B cell (primary cell): ENCODE measurements at regions not wholly inside any gene's neighbourhood (a gene's known extent, or its start where the extent isn't known, plus 50 kb on each side); places are given as distances from the start of the nearest gene placed in this dataset.

Source experiments
- ATAC-seq: fragments of 200-7000 bp; cut with Tn5 transposase; one replicate; pipeline ENCODE4 v1.10.0; 2021; ENCODE audit warnings: low read depth, mild to moderate bottlenecking, moderate number of reproducible peaks, moderate library complexity
- CTCF ChIA-PET: fragments of 350-600 bp; sonication (Branson Sonifier 250); formaldehyde crosslinking; loops from one replicate; lab custom pipeline; 2021; ENCODE audit warnings: antibody characterized with exemption, inconsistent platforms; lab: Charles Lee
- POLR2A ChIA-PET: fragments of 350-600 bp; sonication (Branson Sonifier 250); formaldehyde crosslinking; loops from one replicate; lab custom pipeline; 2021; ENCODE audit warnings: antibody characterized with exemption; lab: Charles Lee
- DNase-seq: peaks from one replicate; pipeline ENCODE4 v3.0.0; 2013
- H2AFZ ChIP-seq: 2 replicates; pipeline ENCODE4 v1.6.1; 2012; ENCODE audit warnings: mild to moderate bottlenecking, low read depth, low read length; ENCODE audit not compliant: insufficient read depth, poor library complexity, severe bottlenecking
- H3K27ac ChIP-seq, 2 donors: 1 replicate in 1 of 2; 2 replicates in 1 of 2; pipeline ENCODE4 v1.5.1; 2012 to 2013; ENCODE audit warnings: low read length in 2 of 2, mild to moderate bottlenecking in 2 of 2, moderate library complexity in 1 of 2
- H3K27me3 ChIP-seq, 4 experiments: fragments of 200-600 bp in 1 of 4; sonication (generic) in 1 of 4; replicated peaks in 1 of 4; 1 replicate in 2 of 4; 2 replicates in 2 of 4; pipeline versions ENCODE4 v1.6.1 to v1.7.0; 2013 to 2016; ENCODE audit warnings: low read length in 3 of 4, mild to moderate bottlenecking in 2 of 4, mixed read lengths in 1 of 4, moderate library complexity in 1 of 4; ENCODE audit not compliant: insufficient read depth in 4 of 4, control insufficient read depth in 3 of 4; ENCODE audit errors: control extremely low read depth in 1 of 4
- H3K36me3 ChIP-seq, 2 experiments: replicated peaks in 1 of 2; 1 replicate in 1 of 2; 2 replicates in 1 of 2; pipeline versions ENCODE4 v1.6.1 to v1.7.1; 2013; ENCODE audit warnings: low read length in 1 of 2; ENCODE audit not compliant: insufficient read depth in 2 of 2, control insufficient read depth in 1 of 2; ENCODE audit errors: control extremely low read depth in 1 of 2, extremely low read depth in 1 of 2
- H3K4me1 ChIP-seq, 2 donors: fragments of 200-600 bp in 1 of 2; sonication (generic) in 1 of 2; 1 replicate in 1 of 2; 2 replicates in 1 of 2; pipeline versions ENCODE4 v1.5.1 to v1.6.1; 2013 to 2017; ENCODE audit warnings: low read length in 2 of 2; ENCODE audit not compliant: control insufficient read depth in 2 of 2, insufficient read depth in 2 of 2
- H3K4me2 ChIP-seq: replicated peaks from 2 replicates; pipeline ENCODE3; 2012; ENCODE audit warnings: mild to moderate bottlenecking, low read depth, low read length; ENCODE audit not compliant: poor library complexity, severe bottlenecking
- H3K4me3 ChIP-seq, 5 experiments: fragments of 200-600 bp in 1 of 5; sonication (generic) in 1 of 5; 1 replicate in 3 of 5; 2 replicates in 2 of 5; pipeline versions ENCODE4 v1.5.1 to v1.7.0; 2011 to 2016; ENCODE audit warnings: low read length in 4 of 5, mild to moderate bottlenecking in 4 of 5, low read depth in 2 of 5, control low read depth in 1 of 5, moderate library complexity in 1 of 5; ENCODE audit not compliant: insufficient read depth in 1 of 5; ENCODE audit errors: control extremely low read depth in 1 of 5, extremely low read depth in 1 of 5
- H3K79me2 ChIP-seq: fragments of 200-600 bp; sonication (generic); one replicate; pipeline ENCODE4 v1.6.0; 2016; ENCODE audit warnings: low read length; ENCODE audit not compliant: control insufficient read depth, insufficient read depth
- H3K9ac ChIP-seq: fragments of 200-600 bp; sonication (generic); 2 replicates; pipeline ENCODE4 v1.6.1; 2017; ENCODE audit warnings: mild to moderate bottlenecking, low read length, moderate library complexity
- H3K9me3 ChIP-seq, 3 donors: one replicate each; pipeline versions ENCODE4 v1.6.1 to v1.7.1; 2013; ENCODE audit warnings: low read length in 2 of 3; ENCODE audit not compliant: control insufficient read depth in 2 of 3, insufficient read depth in 1 of 3; ENCODE audit errors: control extremely low read depth in 1 of 3
- H4K20me1 ChIP-seq: 2 replicates; pipeline ENCODE4 v1.6.0; 2012; ENCODE audit warnings: mild to moderate bottlenecking, low read length; ENCODE audit not compliant: insufficient read depth, control insufficient read depth, poor library complexity, severe bottlenecking
- H3K27ac Mint-ChIP-seq: one replicate; pipeline ENCODE4 v1.8.0; 2021; ENCODE audit warnings: mixed read lengths
- H3K27me3 Mint-ChIP-seq: one replicate; pipeline ENCODE4 v1.8.0; 2021; ENCODE audit warnings: mixed read lengths
- H3K4me1 Mint-ChIP-seq: one replicate; pipeline ENCODE4 v1.8.0; 2021; ENCODE audit warnings: mixed read lengths
- H3K4me3 Mint-ChIP-seq: one replicate; pipeline ENCODE4 v1.8.0; 2021; ENCODE audit warnings: mixed read lengths
- H3K9me3 Mint-ChIP-seq: one replicate; pipeline ENCODE4 v1.8.0; 2022; ENCODE audit warnings: mixed read lengths; ENCODE audit not compliant: insufficient read depth
- CTCF ChIP-seq: fragments of 200-600 bp; IDR thresholded peaks from one replicate; pipeline ENCODE4 v1.8.0; 2022; ENCODE audit warnings: antibody characterized with exemption, mild to moderate bottlenecking
- EZH2 ChIP-seq: IDR thresholded peaks from 2 replicates; pipeline ENCODE4 v1.6.1; 2012; ENCODE audit warnings: borderline replicate concordance, low read depth, mild to moderate bottlenecking, moderate library complexity, low read length; ENCODE audit not compliant: insufficient read depth, poor library complexity, severe bottlenecking
- WGBS: methylation state at CpG from one replicate; pipeline ENCODE4 v1.1.5; 2013; ENCODE audit warnings: missing lambda C conversion rate; ENCODE audit not compliant: insufficient coverage; 5-methylcytosine and 5-hydroxymethylcytosine counted together
- intact Hi-C: fragments of 100-400 bp; cut with micrococcal nuclease; formaldehyde crosslinking; loops from one replicate; pipeline ENCODE4 v1.10.0; 2022

- Mint-ChIP-seq H3K27me3 (peaks cover 38% of the 10 kb centered on the region), H3K4me3 (no peak overlapping the region), H3K9me3 (no peaks in the 10 kb centered on the region), H3K27ac (no peak overlapping the region), H3K4me1 (peaks cover 3% of the 10 kb centered on the region)
- ATAC-seq (no peak), DNase-seq (no peak)
- H3K4me2 ChIP-seq, result no peak overlapping the region
- H3K36me3 ChIP-seq, result no peaks in the 10 kb centered on the region
- 75% methylated on average over 8 of the region's 9 CpGs for WGBS
- H3K4me3 ChIP-seq, result no peak overlapping the region
- intact Hi-C loops, result no loop called here
- H3K4me1 ChIP-seq, result no peaks in the 10 kb centered on the region
- TF ChIP-seq EZH2 (no peak), CTCF (no peak)
- H3K9ac ChIP-seq, result no peak overlapping the region
- H3K9me3 ChIP-seq, result no peaks in the 10 kb centered on the region
- ChIA-PET CTCF (no interaction called here), POLR2A (no interaction called here)
- no peak overlapping the region for H3K27ac ChIP-seq
- H3K79me2 ChIP-seq, result no peaks in the 10 kb centered on the region
- no peak overlapping the region for H2AFZ ChIP-seq
- no peaks in the 10 kb centered on the region for H4K20me1 ChIP-seq
- H3K27me3 ChIP-seq, result peaks cover 0 to 11% (median 2%) of the 10 kb centered on the region in 4 experiments
Observed at GRCh38 chr17:79272220-79272619, 197.6 kb downstream of the ENGASE start.

- H3K9me3 ChIP-seq, result no peaks in the 10 kb centered on the region
- Mint-ChIP-seq H3K4me3 (no peak overlapping the region), H3K27me3 (peaks cover 34% of the 10 kb centered on the region), H3K9me3 (no peaks in the 10 kb centered on the region), H3K4me1 (no peaks in the 10 kb centered on the region), H3K27ac (no peak overlapping the region)
- 42% methylated on average over 5 of the region's 5 CpGs for WGBS
- no peaks in the 10 kb centered on the region for H3K4me1 ChIP-seq
- no peak overlapping the region for H3K27ac ChIP-seq
- peaks cover 0 to 11% (median 2%) of the 10 kb centered on the region in 4 experiments for H3K27me3 ChIP-seq
- no peaks in the 10 kb centered on the region for H3K79me2 ChIP-seq
- H3K9ac ChIP-seq, result no peak overlapping the region
- H2AFZ ChIP-seq, result no peak overlapping the region
- DNase-seq (no peak), ATAC-seq (no peak)
- ChIA-PET POLR2A (no interaction called here), CTCF (no interaction called here)
- no peak for TF ChIP-seq CTCF
- TF ChIP-seq EZH2, result no peak
- intact Hi-C loops, result no loop called here
- no peaks in the 10 kb centered on the region for H4K20me1 ChIP-seq
- no peak overlapping the region for H3K4me3 ChIP-seq
- no peak overlapping the region for H3K4me2 ChIP-seq
- H3K36me3 ChIP-seq, result no peaks in the 10 kb centered on the region
Observed at GRCh38 chr17:79269620-79270019, 195.0 kb downstream of the ENGASE start.
